ENCODE measurements at regions not wholly inside any gene's neighbourhood (a gene's known extent, or its start where the extent isn't known, plus 50 kb on each side); places are given as distances from the start of the nearest gene placed in this dataset.

DNA sequence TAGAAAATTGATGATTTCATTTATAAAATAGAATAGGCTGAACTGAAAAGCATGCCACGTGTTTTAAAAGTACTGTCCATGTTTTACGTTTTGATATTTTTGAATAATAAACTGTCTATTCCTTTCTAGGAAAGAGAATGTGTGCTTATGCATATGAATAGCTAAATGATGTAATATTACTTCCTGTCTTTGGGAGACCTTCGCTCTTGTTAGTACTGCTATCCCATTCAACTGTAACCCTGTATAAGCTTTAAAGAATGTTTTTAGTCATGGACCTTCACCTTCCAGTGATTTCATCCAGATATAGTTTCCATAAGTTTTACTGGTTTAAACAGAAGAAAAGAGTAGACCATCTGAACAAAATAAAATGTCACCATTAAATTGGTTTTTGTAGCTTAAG, 274.4 kb upstream of the SEMA3A start:
- no peak for TF ChIP-seq EZH2phosphoT487 (IDR thresholded peaks at IDR 0.05; ENCODE audit: borderline replicate concordance, low read depth, low read length)
- TF ChIP-seq, protein P1, sequence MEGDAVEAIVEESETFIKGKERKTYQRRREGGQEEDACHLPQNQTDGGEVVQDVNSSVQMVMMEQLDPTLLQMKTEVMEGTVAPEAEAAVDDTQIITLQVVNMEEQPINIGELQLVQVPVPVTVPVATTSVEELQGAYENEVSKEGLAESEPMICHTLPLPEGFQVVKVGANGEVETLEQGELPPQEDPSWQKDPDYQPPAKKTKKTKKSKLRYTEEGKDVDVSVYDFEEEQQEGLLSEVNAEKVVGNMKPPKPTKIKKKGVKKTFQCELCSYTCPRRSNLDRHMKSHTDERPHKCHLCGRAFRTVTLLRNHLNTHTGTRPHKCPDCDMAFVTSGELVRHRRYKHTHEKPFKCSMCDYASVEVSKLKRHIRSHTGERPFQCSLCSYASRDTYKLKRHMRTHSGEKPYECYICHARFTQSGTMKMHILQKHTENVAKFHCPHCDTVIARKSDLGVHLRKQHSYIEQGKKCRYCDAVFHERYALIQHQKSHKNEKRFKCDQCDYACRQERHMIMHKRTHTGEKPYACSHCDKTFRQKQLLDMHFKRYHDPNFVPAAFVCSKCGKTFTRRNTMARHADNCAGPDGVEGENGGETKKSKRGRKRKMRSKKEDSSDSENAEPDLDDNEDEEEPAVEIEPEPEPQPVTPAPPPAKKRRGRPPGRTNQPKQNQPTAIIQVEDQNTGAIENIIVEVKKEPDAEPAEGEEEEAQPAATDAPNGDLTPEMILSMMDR (conservative IDR thresholded peaks at IDR 0.05; ENCODE audit: low read length): no peak
- ChIA-PET CTCF (ENCODE audit: unreplicated experiment) (no interaction called here), POLR2A (no interaction called here)
- Histone ChIP-seq H2AFZ (ENCODE audit: low read length) (no peak overlapping the region), H3K4me3 (ENCODE audit: low read depth, low read length, poor library complexity, severe bottlenecking) (no peak overlapping the region), H3K36me3 (ENCODE audit: insufficient read depth, low read length) (no peaks in the 10 kb centered on the region), H3K4me2 (ENCODE audit: low read length) (no peak overlapping the region), H3K4me1 (ENCODE audit: insufficient read depth, low read length, poor library complexity, severe bottlenecking) (no peaks in the 10 kb centered on the region), H3K9me2 (ENCODE audit: insufficient read depth, low read length) (no peaks in the 10 kb centered on the region), H3K27ac (ENCODE audit: low read depth, low read length, poor library complexity, severe bottlenecking) (no peak overlapping the region), H3K9me3 (ENCODE audit: low read length) (no peaks in the 10 kb centered on the region), H3K79me2 (ENCODE audit: insufficient read depth, low read depth, low read length) (no peaks in the 10 kb centered on the region), H4K20me1 (ENCODE audit: insufficient read depth, low read length) (no peaks in the 10 kb centered on the region)
- no peak for DNase-seq (ENCODE audit: low spot score)
- BruUV-seq (replicated peaks): no TSS peak
- intact Hi-C loops (cut with micrococcal nuclease; ENCODE audit: unreplicated experiment): no loop called here

DNA sequence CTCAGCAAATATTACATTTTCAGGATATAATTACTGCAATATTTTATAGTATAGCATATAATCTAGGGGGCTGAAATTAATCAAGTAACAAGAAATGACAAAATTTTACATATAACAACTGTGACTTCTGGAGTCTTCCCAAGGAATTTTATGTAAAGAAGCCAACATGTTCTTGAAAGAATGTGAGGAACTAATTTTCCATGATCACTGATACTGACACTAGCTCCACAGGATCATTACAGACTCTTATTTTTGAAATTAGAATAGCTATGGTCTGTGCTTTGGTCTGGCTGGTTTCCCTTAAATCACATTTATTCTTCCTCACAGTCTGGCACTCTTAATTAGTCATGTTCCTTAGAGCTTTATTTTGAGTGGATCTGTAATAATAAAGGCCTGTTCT, 267.7 kb upstream of the SEMA3A start:
- Histone ChIP-seq H2AFZ (ENCODE audit: low read length) (no peak overlapping the region), H3K79me2 (ENCODE audit: insufficient read depth, low read depth, low read length) (no peaks in the 10 kb centered on the region), H3K9me3 (ENCODE audit: low read length) (no peaks in the 10 kb centered on the region), H3K4me2 (ENCODE audit: low read length) (no peak overlapping the region), H3K9me2 (ENCODE audit: insufficient read depth, low read length) (no peaks in the 10 kb centered on the region), H3K27ac (ENCODE audit: low read depth, low read length, poor library complexity, severe bottlenecking) (no peak overlapping the region), H3K36me3 (ENCODE audit: insufficient read depth, low read length) (no peaks in the 10 kb centered on the region), H3K4me1 (ENCODE audit: insufficient read depth, low read length, poor library complexity, severe bottlenecking) (no peaks in the 10 kb centered on the region), H4K20me1 (ENCODE audit: insufficient read depth, low read length) (no peaks in the 10 kb centered on the region), H3K4me3 (ENCODE audit: low read depth, low read length, poor library complexity, severe bottlenecking) (no peak overlapping the region)
- BruUV-seq (replicated peaks): no TSS peak
- POLR2A ChIA-PET: interaction anchor here (0.9 kb wide), 1 partner anchor 10 kb away, joined by 4 read pairs; no protein-coding TSS in a partner anchor
- DNase-seq (ENCODE audit: low spot score): no peak
- TF ChIP-seq, protein P1 (conservative IDR thresholded peaks at IDR 0.05; ENCODE audit: low read length): no peak
- no peak for TF ChIP-seq EZH2phosphoT487 (IDR thresholded peaks at IDR 0.05; ENCODE audit: borderline replicate concordance, low read depth, low read length)
- CTCF ChIA-PET (ENCODE audit: unreplicated experiment): no interaction called here
- intact Hi-C loops (cut with micrococcal nuclease; ENCODE audit: unreplicated experiment): no loop called here

DNA sequence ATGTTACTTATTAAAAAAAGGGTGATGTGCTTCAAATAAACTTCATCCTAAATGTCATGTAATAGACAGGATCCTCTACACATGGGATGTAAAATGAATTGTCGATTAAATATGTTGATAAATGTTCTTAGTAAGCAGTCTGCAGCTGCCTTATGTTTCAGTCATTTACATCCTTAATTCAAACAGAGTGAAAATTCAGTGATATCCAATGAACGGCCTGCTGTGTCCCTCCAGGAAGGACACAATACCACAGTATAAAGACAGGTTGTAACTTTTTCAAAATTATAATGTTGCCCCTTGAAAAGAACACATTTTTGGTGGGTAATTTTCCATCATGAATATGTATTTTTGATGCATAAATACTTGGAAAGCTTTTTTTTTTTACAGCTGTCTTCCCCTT, 266.5 kb upstream of the SEMA3A start:
- no peak for DNase-seq (ENCODE audit: low spot score)
- no TSS peak for BruUV-seq (replicated peaks)
- POLR2A ChIA-PET: no interaction called here
- Histone ChIP-seq H3K9me2 (ENCODE audit: insufficient read depth, low read length) (no peaks in the 10 kb centered on the region), H3K9me3 (ENCODE audit: low read length) (no peaks in the 10 kb centered on the region), H3K27ac (ENCODE audit: low read depth, low read length, poor library complexity, severe bottlenecking) (no peak overlapping the region), H3K36me3 (ENCODE audit: insufficient read depth, low read length) (no peaks in the 10 kb centered on the region), H3K79me2 (ENCODE audit: insufficient read depth, low read depth, low read length) (no peaks in the 10 kb centered on the region), H4K20me1 (ENCODE audit: insufficient read depth, low read length) (no peaks in the 10 kb centered on the region), H3K4me1 (ENCODE audit: insufficient read depth, low read length, poor library complexity, severe bottlenecking) (no peaks in the 10 kb centered on the region), H3K4me3 (ENCODE audit: low read depth, low read length, poor library complexity, severe bottlenecking) (no peak overlapping the region), H2AFZ (ENCODE audit: low read length) (no peak overlapping the region), H3K4me2 (ENCODE audit: low read length) (no peak overlapping the region)
- CTCF ChIA-PET (ENCODE audit: unreplicated experiment): no interaction called here
- TF ChIP-seq, protein P1 (conservative IDR thresholded peaks at IDR 0.05; ENCODE audit: low read length): no peak
- TF ChIP-seq EZH2phosphoT487 (IDR thresholded peaks at IDR 0.05; ENCODE audit: borderline replicate concordance, low read depth, low read length): no peak
- intact Hi-C loops (cut with micrococcal nuclease; ENCODE audit: unreplicated experiment): no loop called here
